ENCODE measurements at regions not wholly inside any gene's neighbourhood (a gene's known extent, or its start where the extent isn't known, plus 50 kb on each side); places are given as distances from the start of the nearest gene placed in this dataset.

GRCh38 chr16:64254443-64255367 is 867.2 kb downstream of the CDH11 start:
- peak; percentile 40 for DNase-seq (ENCODE audit: low read depth)
- FAIRE-seq: no peak
- H3K4me3 ChIP-seq (ENCODE audit: low read depth, low read length): no peak overlapping the region
- no peak for TF ChIP-seq CTCF (IDR thresholded peaks at IDR 0.05; ENCODE audit: insufficient read depth, low read length, severe bottlenecking)
- H3K27me3 ChIP-seq (ENCODE audit: control insufficient read depth, insufficient read depth, low read length): no peaks in the 10 kb centered on the region
- H3K36me3 ChIP-seq (ENCODE audit: control insufficient read depth, insufficient read depth, low read length): no peaks in the 10 kb centered on the region

- no peak overlapping the region for H3K4me3 ChIP-seq (ENCODE audit: low read depth, low read length)
Observed at GRCh38 chr16:64253525-64253924, 868.3 kb downstream of the CDH11 start.

GRCh38 chr16:64253096-64253495 is 868.8 kb downstream of the CDH11 start:
- no peak for TF ChIP-seq CTCF (IDR thresholded peaks at IDR 0.05; ENCODE audit: insufficient read depth, low read length, severe bottlenecking)
- no peak overlapping the region for H3K4me3 ChIP-seq (ENCODE audit: low read depth, low read length)
- no peak for FAIRE-seq

More at GRCh38 chr16:64253525-64253924, 868.3 kb downstream of the CDH11 start:
- FAIRE-seq: no peak
- no peak for DNase-seq (ENCODE audit: low read depth)
- no peaks in the 10 kb centered on the region for H3K27me3 ChIP-seq (ENCODE audit: control insufficient read depth, insufficient read depth, low read length)
- no peaks in the 10 kb centered on the region for H3K36me3 ChIP-seq (ENCODE audit: control insufficient read depth, insufficient read depth, low read length)
- no peak for TF ChIP-seq CTCF (IDR thresholded peaks at IDR 0.05; ENCODE audit: insufficient read depth, low read length, severe bottlenecking)

GRCh38 chr16:64251742-64252141 is 870.1 kb downstream of the CDH11 start:
- Histone ChIP-seq H3K4me3 (ENCODE audit: low read depth, low read length) (no peak overlapping the region), H3K36me3 (ENCODE audit: control insufficient read depth, insufficient read depth, low read length) (no peaks in the 10 kb centered on the region), H3K27me3 (ENCODE audit: control insufficient read depth, insufficient read depth, low read length) (no peaks in the 10 kb centered on the region)
- no peak for FAIRE-seq
- DNase-seq (ENCODE audit: low read depth): no peak
- TF ChIP-seq CTCF (IDR thresholded peaks at IDR 0.05; ENCODE audit: insufficient read depth, low read length, severe bottlenecking): no peak

More at GRCh38 chr16:64253096-64253495, 868.8 kb downstream of the CDH11 start:
- no peak for DNase-seq (ENCODE audit: low read depth)
- Histone ChIP-seq H3K36me3 (ENCODE audit: control insufficient read depth, insufficient read depth, low read length) (no peaks in the 10 kb centered on the region), H3K27me3 (ENCODE audit: control insufficient read depth, insufficient read depth, low read length) (no peaks in the 10 kb centered on the region)

- DNase-seq (ENCODE audit: low read depth) (no peak), FAIRE-seq (no peak)
- no peak for TF ChIP-seq CTCF (IDR thresholded peaks at IDR 0.05; ENCODE audit: insufficient read depth, low read length, severe bottlenecking)
- Histone ChIP-seq H3K27me3 (ENCODE audit: control insufficient read depth, insufficient read depth, low read length) (no peaks in the 10 kb centered on the region), H3K4me3 (ENCODE audit: low read depth, low read length) (no peak overlapping the region), H3K36me3 (ENCODE audit: control insufficient read depth, insufficient read depth, low read length) (no peaks in the 10 kb centered on the region)
Observed at GRCh38 chr16:64250866-64251265, 871.0 kb downstream of the CDH11 start.

All from bronchial epithelial cell (primary cell).